HG02642 (cell line): ENCODE measurements at regions not wholly inside any gene's neighbourhood (a gene's known extent, or its start where the extent isn't known, plus 50 kb on each side); places are given as distances from the start of the nearest gene placed in this dataset.
"Not testable (repeated sequence)": the region's sequence is repeated elsewhere in the genome, so short reads cannot be mapped to it uniquely, and the experiment has no call there.

Experiments
- ATAC-seq: cut with Tn5 transposase; IDR thresholded peaks from one replicate; pipeline ENCODE4 v1.9.1; 2021; ENCODE audit warnings: mild to moderate bottlenecking; ENCODE audit not compliant: unreplicated experiment, poor library complexity

GRCh38 chr11:37509506-37509905 is 911.5 kb upstream of the RAG2 start:
- ATAC-seq = no peak

GRCh38 chr11:37506531-37506930 is 908.5 kb upstream of the RAG2 start:
- no peak for ATAC-seq

- no peak for ATAC-seq
Observed at GRCh38 chr11:37505406-37505805, 907.4 kb upstream of the RAG2 start.

- no peak for ATAC-seq
Observed at GRCh38 chr11:37504921-37505320, 906.9 kb upstream of the RAG2 start.

GRCh38 chr11:37504060-37504611 is 906.1 kb upstream of the RAG2 start:
- ATAC-seq = peak; percentile 87

GRCh38 chr11:37503411-37504059 is 905.5 kb upstream of the RAG2 start:
- peak; percentile 45 for ATAC-seq

GRCh38 chr11:37502202-37502601 is 904.2 kb upstream of the RAG2 start:
- no peak for ATAC-seq

GRCh38 chr11:37500425-37500824 is 902.4 kb upstream of the RAG2 start:
- no peak for ATAC-seq

- ATAC-seq = no peak
Observed at GRCh38 chr11:37497326-37497725, 899.3 kb upstream of the RAG2 start.

- no peak for ATAC-seq
Observed at GRCh38 chr11:37496201-37496600, 898.2 kb upstream of the RAG2 start.

- ATAC-seq = no peak
Observed at GRCh38 chr11:37484298-37484697, 886.3 kb upstream of the RAG2 start.

- ATAC-seq = no peak
Observed at GRCh38 chr11:37483761-37484160, 885.7 kb upstream of the RAG2 start.

GRCh38 chr11:37474889-37475288 is 876.9 kb upstream of the RAG2 start:
- no peak for ATAC-seq

GRCh38 chr11:37468344-37468743 is 870.3 kb upstream of the RAG2 start:
- no peak for ATAC-seq

GRCh38 chr11:37465221-37465620 is 867.2 kb upstream of the RAG2 start:
- ATAC-seq = no peak

GRCh38 chr11:37459456-37459855 is 861.4 kb upstream of the RAG2 start:
- ATAC-seq = no peak

GRCh38 chr11:37456746-37457145 is 858.7 kb upstream of the RAG2 start:
- ATAC-seq = no peak

- no peak for ATAC-seq
Observed at GRCh38 chr11:37451903-37452302, 853.9 kb upstream of the RAG2 start.

GRCh38 chr11:37450613-37451012 is 852.6 kb upstream of the RAG2 start:
- ATAC-seq = peak; percentile 63

GRCh38 chr11:37449146-37449545 is 851.1 kb upstream of the RAG2 start:
- no peak for ATAC-seq

GRCh38 chr11:37442576-37442975 is 844.5 kb upstream of the RAG2 start:
- ATAC-seq = no peak

- not testable (repeated sequence) for ATAC-seq
Observed at GRCh38 chr11:37431633-37432230, 833.7 kb upstream of the RAG2 start.
